ENCODE measurements at regions not wholly inside any gene's neighbourhood (a gene's known extent, or its start where the extent isn't known, plus 50 kb on each side); places are given as distances from the start of the nearest gene placed in this dataset.

- Histone ChIP-seq H3K27ac (ENCODE audit: low read depth, low read length) (peak overlapping the region; percentile 67), H3K4me1 (ENCODE audit: insufficient read depth, low read length) (peaks cover 31% of the 10 kb centered on the region), H3K9ac (ENCODE audit: low read length) (peak overlapping the region; percentile 59), H3K27me3 (ENCODE audit: insufficient read depth, low read length) (no peaks in the 10 kb centered on the region), H4K20me1 (ENCODE audit: insufficient read depth, low read length) (no peaks in the 10 kb centered on the region), H2AFZ (ENCODE audit: low read depth, low read length) (peak overlapping the region; percentile 29), H3K4me3 (ENCODE audit: insufficient read depth, low read depth, low read length) (peak overlapping the region; percentile 37), H3K36me3 (ENCODE audit: insufficient read depth, low read length) (no peaks in the 10 kb centered on the region), H3K9me3 (ENCODE audit: insufficient read depth, low read depth, low read length) (no peaks in the 10 kb centered on the region), H3K79me2 (ENCODE audit: insufficient read depth, low read length) (no peaks in the 10 kb centered on the region), H3K4me2 (ENCODE audit: low read length) (peak overlapping the region; percentile 76)
- FAIRE-seq (no peak), DNase-seq (ENCODE audit: low read depth) (peak; percentile 81)
- H3K27me3 Mint-ChIP-seq (ENCODE audit: low read depth, unreplicated experiment): no peaks in the 10 kb centered on the region
- peaks cover 1% of the 10 kb centered on the region for H3K36me3 Mint-ChIP-seq (ENCODE audit: low read depth, unreplicated experiment)
- TF ChIP-seq CTCF (IDR thresholded peaks at IDR 0.05; ENCODE audit: insufficient read depth, low read depth, low read length) (no peak), EZH2 (IDR thresholded peaks at IDR 0.05; ENCODE audit: insufficient read depth, low read length) (no peak)
- no peak overlapping the region for H3K4me3 Mint-ChIP-seq (ENCODE audit: unreplicated experiment)
- H3K27ac Mint-ChIP-seq (ENCODE audit: unreplicated experiment): no peak overlapping the region
- peaks cover 4% of the 10 kb centered on the region for H3K9me3 Mint-ChIP-seq (ENCODE audit: unreplicated experiment)
- H3K4me1 Mint-ChIP-seq (ENCODE audit: low read depth, unreplicated experiment): peaks cover 30% of the 10 kb centered on the region
These were observed 91.4 kb upstream of the CPM start for GRCh38 chr12:69024413-69024812.

- H3K9ac ChIP-seq (ENCODE audit: low read length): peak overlapping the region; percentile 59
- Mint-ChIP-seq H3K27ac (ENCODE audit: unreplicated experiment) (no peak overlapping the region), H3K9me3 (ENCODE audit: unreplicated experiment) (peaks cover 4% of the 10 kb centered on the region), H3K4me3 (ENCODE audit: unreplicated experiment) (no peak overlapping the region), H3K27me3 (ENCODE audit: low read depth, unreplicated experiment) (no peaks in the 10 kb centered on the region), H3K36me3 (ENCODE audit: low read depth, unreplicated experiment) (peaks cover 1% of the 10 kb centered on the region), H3K4me1 (ENCODE audit: low read depth, unreplicated experiment) (peaks cover 32% of the 10 kb centered on the region)
- peak overlapping the region; percentile 67 for H3K27ac ChIP-seq (ENCODE audit: low read depth, low read length)
- H3K36me3 ChIP-seq (ENCODE audit: insufficient read depth, low read length): no peaks in the 10 kb centered on the region
- peaks cover 31% of the 10 kb centered on the region for H3K4me1 ChIP-seq (ENCODE audit: insufficient read depth, low read length)
- TF ChIP-seq EZH2 (IDR thresholded peaks at IDR 0.05; ENCODE audit: insufficient read depth, low read length) (no peak), CTCF (IDR thresholded peaks at IDR 0.05; ENCODE audit: insufficient read depth, low read depth, low read length) (no peak)
- no peaks in the 10 kb centered on the region for H4K20me1 ChIP-seq (ENCODE audit: insufficient read depth, low read length)
- FAIRE-seq (no peak), DNase-seq (ENCODE audit: low read depth) (peak; percentile 73)
- no peaks in the 10 kb centered on the region for H3K79me2 ChIP-seq (ENCODE audit: insufficient read depth, low read length)
- peak overlapping the region; percentile 37 for H3K4me3 ChIP-seq (ENCODE audit: insufficient read depth, low read depth, low read length)
- H3K27me3 ChIP-seq (ENCODE audit: insufficient read depth, low read length): no peaks in the 10 kb centered on the region
- H3K9me3 ChIP-seq (ENCODE audit: insufficient read depth, low read depth, low read length): no peaks in the 10 kb centered on the region
- peak overlapping the region; percentile 29 for H2AFZ ChIP-seq (ENCODE audit: low read depth, low read length)
- H3K4me2 ChIP-seq (ENCODE audit: low read length): peak overlapping the region; percentile 76
These were observed 91.9 kb upstream of the CPM start for GRCh38 chr12:69024907-69025306.

- H4K20me1 ChIP-seq (ENCODE audit: insufficient read depth, low read length): no peaks in the 10 kb centered on the region
- Mint-ChIP-seq H3K27ac (ENCODE audit: unreplicated experiment) (peak overlapping the region; percentile 23), H3K36me3 (ENCODE audit: low read depth, unreplicated experiment) (peaks cover 1% of the 10 kb centered on the region), H3K9me3 (ENCODE audit: unreplicated experiment) (peaks cover 4% of the 10 kb centered on the region), H3K27me3 (ENCODE audit: low read depth, unreplicated experiment) (no peaks in the 10 kb centered on the region), H3K4me1 (ENCODE audit: low read depth, unreplicated experiment) (peaks cover 32% of the 10 kb centered on the region), H3K4me3 (ENCODE audit: unreplicated experiment) (no peak overlapping the region)
- TF ChIP-seq CTCF (IDR thresholded peaks at IDR 0.05; ENCODE audit: insufficient read depth, low read depth, low read length) (no peak), EZH2 (IDR thresholded peaks at IDR 0.05; ENCODE audit: insufficient read depth, low read length) (no peak)
- DNase-seq (ENCODE audit: low read depth): no peak
- H3K4me1 ChIP-seq (ENCODE audit: insufficient read depth, low read length): peaks cover 31% of the 10 kb centered on the region
- no peaks in the 10 kb centered on the region for H3K79me2 ChIP-seq (ENCODE audit: insufficient read depth, low read length)
- no peak overlapping the region for H2AFZ ChIP-seq (ENCODE audit: low read depth, low read length)
- H3K27me3 ChIP-seq (ENCODE audit: insufficient read depth, low read length): no peaks in the 10 kb centered on the region
- no peak for FAIRE-seq
- H3K4me3 ChIP-seq (ENCODE audit: insufficient read depth, low read depth, low read length): no peak overlapping the region
- no peak overlapping the region for H3K9ac ChIP-seq (ENCODE audit: low read length)
- H3K27ac ChIP-seq (ENCODE audit: low read depth, low read length): no peak overlapping the region
- H3K4me2 ChIP-seq (ENCODE audit: low read length): no peak overlapping the region
- H3K36me3 ChIP-seq (ENCODE audit: insufficient read depth, low read length): no peaks in the 10 kb centered on the region
- H3K9me3 ChIP-seq (ENCODE audit: insufficient read depth, low read depth, low read length): no peaks in the 10 kb centered on the region
These were observed 93.4 kb upstream of the CPM start for GRCh38 chr12:69026336-69026735.
